NCI-H345 treated with DMSO at 0.1 percent for 48 hours (cell line): ENCODE measurements at regions not wholly inside any gene's neighbourhood (a gene's known extent, or its start where the extent isn't known, plus 50 kb on each side); places are given as distances from the start of the nearest gene placed in this dataset.

Experiments used
- DNase-seq: peaks from one replicate; lab custom pipeline; 2025; ENCODE audit not compliant: unreplicated experiment; lab: John Stamatoyannopoulos, UW

GRCh38 chr2:158049129-158049855 is 52.4 kb upstream of the UPP2 start:
- DNase-seq: no peak

- DNase-seq: no peak
Observed at GRCh38 chr2:158048327-158048726, 53.3 kb upstream of the UPP2 start.

GRCh38 chr2:158047156-158047611 is 54.5 kb upstream of the UPP2 start:
- DNase-seq: no peak

- DNase-seq: no peak
Observed at GRCh38 chr2:158046121-158046880, 55.4 kb upstream of the UPP2 start.

- DNase-seq: no peak
Observed at GRCh38 chr2:158045362-158045761, 56.3 kb upstream of the UPP2 start.

GRCh38 chr2:158043181-158043948 is 58.3 kb upstream of the UPP2 start:
- no peak for DNase-seq

GRCh38 chr2:158042666-158043065 is 59.0 kb upstream of the UPP2 start:
- DNase-seq: no peak

GRCh38 chr2:158042245-158042644 is 59.4 kb upstream of the UPP2 start:
- DNase-seq: no peak

- no peak for DNase-seq
Observed at GRCh38 chr2:158041400-158041799, 60.3 kb upstream of the UPP2 start.

- DNase-seq: no peak
Observed at GRCh38 chr2:158038901-158039300, 62.8 kb upstream of the UPP2 start.

GRCh38 chr2:158034198-158034866 is 67.3 kb upstream of the UPP2 start:
- DNase-seq: peak; percentile 19

GRCh38 chr2:158031371-158031770 is 70.3 kb upstream of the UPP2 start:
- DNase-seq: no peak

GRCh38 chr2:158025255-158025996 is 76.2 kb upstream of the UPP2 start:
- no peak for DNase-seq

- peak; percentile 9 for DNase-seq
Observed at GRCh38 chr2:158024288-158024898, 77.3 kb upstream of the UPP2 start.

GRCh38 chr2:158022888-158023287 is 78.8 kb upstream of the UPP2 start:
- no peak for DNase-seq

GRCh38 chr2:158021226-158021625 is 80.5 kb upstream of the UPP2 start:
- no peak for DNase-seq

- DNase-seq: no peak
Observed at GRCh38 chr2:158015428-158016076, 86.1 kb upstream of the UPP2 start.

- DNase-seq: no peak
Observed at GRCh38 chr2:158013891-158014290, 87.8 kb upstream of the UPP2 start.

GRCh38 chr2:158011055-158011771 is 90.5 kb upstream of the UPP2 start:
- no peak for DNase-seq
